GM18502 (cell line): ENCODE measurements at regions not wholly inside any gene's neighbourhood (a gene's known extent, or its start where the extent isn't known, plus 50 kb on each side); places are given as distances from the start of the nearest gene placed in this dataset.
A peak's percentile ranks its signal among the peaks of the same experiment; 100 is the strongest.
"Not testable (repeated sequence)": the region's sequence is repeated elsewhere in the genome, so short reads cannot be mapped to it uniquely, and the experiment has no call there.

Source experiments
- ATAC-seq: cut with Tn5 transposase; IDR thresholded peaks from one replicate; pipeline ENCODE4 v1.9.1; 2021; ENCODE audit warnings: mild to moderate bottlenecking; ENCODE audit not compliant: unreplicated experiment, poor library complexity

GRCh38 chr9:39463696-39464095 lies 108.2 kb downstream of the SPATA31A1 start:
- ATAC-seq, result peak; percentile 44

DNA sequence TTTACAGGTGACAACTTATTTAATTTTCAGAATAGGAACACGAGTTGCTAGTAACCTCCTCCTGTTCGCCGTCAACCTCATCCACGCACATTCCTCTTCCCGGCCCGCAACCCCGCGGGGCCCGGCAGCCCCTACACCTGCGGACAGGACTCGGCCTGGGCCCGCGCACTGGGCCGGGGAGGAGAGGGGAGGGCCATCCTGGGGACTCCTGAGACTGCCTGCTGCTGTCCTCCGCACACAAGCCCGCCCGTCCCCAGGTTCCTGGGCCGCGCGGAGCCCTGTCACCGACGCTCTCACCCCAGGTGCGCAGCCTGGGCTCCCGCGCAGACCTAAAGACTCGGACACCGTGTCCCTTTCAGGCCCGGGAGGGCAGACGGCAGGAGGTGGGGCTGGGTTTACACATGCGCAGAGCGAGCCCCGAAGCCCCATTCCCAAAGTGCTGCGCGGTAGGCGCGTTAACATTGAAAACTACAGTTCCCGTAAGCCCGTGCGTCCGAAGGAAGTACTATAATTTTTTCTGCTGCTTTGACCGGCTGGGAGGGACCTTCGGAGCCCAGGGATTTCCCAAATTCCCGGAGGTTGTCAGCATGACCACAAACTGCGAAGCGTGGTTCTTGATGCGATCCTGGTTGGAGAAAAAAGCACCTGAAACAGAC lies 108.8 kb downstream of the SPATA31A1 start:
- peak; percentile 97 for ATAC-seq

GRCh38 chr9:39474499-39474898 lies 119.0 kb downstream of the SPATA31A1 start:
- ATAC-seq, result peak; percentile 99

GRCh38 chr9:39483073-39483472 lies 127.6 kb downstream of the SPATA31A1 start:
- not testable (repeated sequence) for ATAC-seq

GRCh38 chr9:39483880-39484279 lies 128.4 kb downstream of the SPATA31A1 start:
- ATAC-seq, result peak; percentile 26

DNA sequence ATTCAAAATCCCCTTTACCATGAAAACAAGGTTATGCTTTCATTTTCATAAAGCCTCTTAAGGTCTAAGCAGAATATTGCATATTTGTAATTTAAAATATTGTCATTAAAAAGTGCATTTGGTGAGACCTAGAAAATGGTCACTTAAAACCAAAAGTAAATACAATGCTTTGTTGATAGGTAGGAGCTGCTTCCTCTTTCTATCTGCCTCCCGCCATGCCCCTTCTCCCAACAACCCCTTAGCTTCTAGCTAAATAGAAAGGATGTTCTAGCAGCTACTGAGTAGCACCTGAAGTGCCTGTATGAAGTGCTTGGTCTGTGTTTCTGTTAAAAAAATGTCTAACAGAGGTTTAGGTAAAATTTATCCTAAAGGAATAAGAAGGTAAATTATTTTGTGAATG lies 128.8 kb downstream of the SPATA31A1 start:
- peak; percentile 84 for ATAC-seq

DNA sequence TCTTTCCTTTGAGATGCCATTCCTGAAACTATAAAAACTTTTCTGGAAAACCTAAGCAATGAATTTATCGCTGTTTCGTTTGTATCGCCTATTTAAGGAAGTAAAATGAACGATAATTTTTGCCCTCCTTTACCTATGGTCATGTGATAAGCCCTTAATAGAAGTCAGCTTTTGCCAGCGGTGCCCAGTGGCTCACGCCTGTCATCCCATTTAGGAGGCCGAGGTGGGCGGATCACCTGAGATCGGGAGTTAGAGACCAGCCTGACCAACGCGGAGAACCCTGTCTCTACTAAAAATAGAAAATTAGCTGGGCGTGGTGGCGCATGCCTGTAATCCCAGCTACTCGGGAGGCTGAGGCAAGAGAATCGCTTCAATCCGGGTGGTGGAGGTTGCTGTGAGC lies 132.0 kb downstream of the SPATA31A1 start:
- ATAC-seq, result not testable (repeated sequence)

DNA sequence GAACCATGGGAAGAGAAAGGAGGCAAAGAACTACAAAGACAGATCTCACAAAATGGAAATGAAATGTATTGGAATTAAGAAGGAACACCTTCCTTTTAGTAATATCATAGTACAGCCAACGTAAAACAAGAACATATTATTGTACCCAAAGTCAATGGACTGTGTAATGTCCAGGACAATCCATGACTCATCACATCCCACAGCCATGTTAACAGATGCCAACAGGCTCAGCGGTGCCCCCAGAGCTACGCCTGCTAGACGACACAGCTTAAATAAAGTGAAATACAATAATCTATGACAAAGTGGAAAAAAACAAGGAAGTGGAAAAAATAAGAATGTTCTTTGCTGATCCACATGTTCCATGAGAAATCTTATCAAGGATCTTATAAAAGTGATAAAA lies 140.8 kb downstream of the SPATA31A1 start:
- not testable (repeated sequence) for ATAC-seq

GRCh38 chr9:39503178-39503577 lies 147.7 kb downstream of the SPATA31A1 start:
- not testable (repeated sequence) for ATAC-seq

GRCh38 chr9:39527387-39528029 lies 172.0 kb downstream of the SPATA31A1 start:
- not testable (repeated sequence) for ATAC-seq

GRCh38 chr9:39532597-39532996 lies 177.1 kb downstream of the SPATA31A1 start:
- ATAC-seq, result not testable (repeated sequence)

DNA sequence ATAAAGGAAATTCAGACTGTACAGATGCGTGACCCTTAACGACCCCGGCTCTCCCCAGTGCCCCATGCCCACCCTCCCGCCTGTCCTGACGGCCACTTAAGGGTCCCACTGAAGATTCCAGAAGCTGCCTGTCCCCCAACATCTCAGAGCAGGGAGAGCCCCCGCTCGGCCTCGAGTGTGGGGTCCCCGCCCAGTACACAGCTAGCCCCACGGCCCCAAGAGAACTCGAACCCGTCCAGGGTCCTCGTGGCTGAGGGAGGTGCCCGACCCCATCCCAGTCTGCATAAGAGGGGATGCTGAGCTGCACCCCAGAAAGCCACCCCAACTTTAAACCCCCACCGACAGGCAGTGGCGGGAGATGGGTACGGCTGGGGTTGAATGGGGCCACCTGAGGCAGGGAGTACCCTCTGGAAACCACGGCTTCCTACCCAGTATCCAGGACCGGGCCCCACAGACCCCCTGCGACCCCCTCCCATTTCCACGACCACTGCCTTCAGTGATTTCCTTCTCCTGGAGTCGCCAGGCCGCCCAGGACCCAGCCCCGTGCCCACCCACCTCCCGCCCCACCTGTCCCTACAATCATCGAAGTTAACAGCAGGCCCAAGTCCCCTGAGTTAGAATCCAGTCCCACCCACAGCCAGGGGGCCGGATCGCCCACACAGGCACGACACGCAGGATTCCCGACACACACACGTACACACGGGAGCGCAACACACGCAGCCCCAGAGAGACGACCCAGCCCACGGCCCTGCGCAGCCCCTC lies 177.7 kb downstream of the SPATA31A1 start:
- ATAC-seq, result not testable (repeated sequence)

GRCh38 chr9:39533763-39534548 lies 178.5 kb downstream of the SPATA31A1 start:
- ATAC-seq, result not testable (repeated sequence)

GRCh38 chr9:39534897-39535296 lies 179.4 kb downstream of the SPATA31A1 start:
- ATAC-seq, result not testable (repeated sequence)

DNA sequence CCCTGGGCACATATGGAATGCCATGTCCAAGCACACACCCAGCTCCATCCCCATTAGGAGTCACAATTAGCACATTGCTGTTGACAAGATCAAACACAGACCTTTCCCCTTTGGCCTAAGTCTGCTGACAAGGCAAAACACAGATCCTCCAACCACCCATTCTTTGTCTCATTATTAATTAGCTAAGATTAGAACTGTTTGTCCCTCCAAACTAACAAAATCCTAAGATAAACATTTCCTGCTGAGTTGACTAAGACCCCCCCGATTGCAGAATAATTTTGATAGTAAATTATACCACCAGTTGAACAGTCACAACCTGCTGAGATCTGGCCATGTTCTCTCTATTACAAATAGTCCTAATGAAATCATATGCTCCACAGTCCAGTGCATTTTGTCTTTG lies 186.7 kb downstream of the SPATA31A1 start:
- ATAC-seq, result not testable (repeated sequence)

GRCh38 chr9:39545079-39545478 lies 189.6 kb downstream of the SPATA31A1 start:
- ATAC-seq, result not testable (repeated sequence)

GRCh38 chr9:39550573-39550972 lies 195.1 kb downstream of the SPATA31A1 start:
- not testable (repeated sequence) for ATAC-seq

GRCh38 chr9:39551544-39551943 lies 196.1 kb downstream of the SPATA31A1 start:
- not testable (repeated sequence) for ATAC-seq

GRCh38 chr9:39552242-39552881 lies 196.9 kb downstream of the SPATA31A1 start:
- not testable (repeated sequence) for ATAC-seq

GRCh38 chr9:39554352-39554751 lies 198.9 kb downstream of the SPATA31A1 start:
- not testable (repeated sequence) for ATAC-seq
